ENCODE measurements at regions not wholly inside any gene's neighbourhood (a gene's known extent, or its start where the extent isn't known, plus 50 kb on each side); places are given as distances from the start of the nearest gene placed in this dataset.

- H3K36me3 ChIP-seq = peaks cover 0 to 3% of the 10 kb centered on the region in 2 donors
- intact Hi-C loops (cut with DNase I; ENCODE audit: low total_unique reads) = no loop called here
- H3K9me3 ChIP-seq = no peaks in the 10 kb centered on the region
- no peak for DNase-seq
- H3K27ac ChIP-seq = no peak overlapping the region
- TF ChIP-seq CTCF (IDR thresholded peaks at IDR 0.05) = no peak
- TF ChIP-seq POLR2A (IDR thresholded peaks at IDR 0.05) = no peak
- H3K27me3 ChIP-seq = no peaks in the 10 kb centered on the region
- no peak overlapping the region for H3K4me3 ChIP-seq
- no peaks in the 10 kb centered on the region for H3K4me1 ChIP-seq
These were observed 669.3 kb downstream of the PDHA2 start for GRCh38 chr4:96509039-96509741.

GRCh38 chr4:96519291-96519690 is 679.4 kb downstream of the PDHA2 start:
- Histone ChIP-seq H3K4me1 (no peaks in the 10 kb centered on the region), H3K27me3 (no peaks in the 10 kb centered on the region), H3K36me3 (no peaks in the 10 kb centered on the region), H3K27ac (no peak overlapping the region), H3K9me3 (no peaks in the 10 kb centered on the region), H3K4me3 (no peak overlapping the region)
- intact Hi-C loops (cut with DNase I; ENCODE audit: low total_unique reads) = no loop called here
- TF ChIP-seq POLR2A (IDR thresholded peaks at IDR 0.05) = no peak
- no peak for TF ChIP-seq CTCF (IDR thresholded peaks at IDR 0.05)
- DNase-seq = no peak

GRCh38 chr4:96521046-96521536 is 681.2 kb downstream of the PDHA2 start:
- H3K4me3 ChIP-seq = no peak overlapping the region
- TF ChIP-seq POLR2A (IDR thresholded peaks at IDR 0.05) = no peak
- no peak for TF ChIP-seq CTCF (IDR thresholded peaks at IDR 0.05)
- H3K4me1 ChIP-seq = no peaks in the 10 kb centered on the region
- H3K27ac ChIP-seq = no peak overlapping the region
- no peaks in the 10 kb centered on the region for H3K27me3 ChIP-seq
- DNase-seq = no peak
- no peaks in the 10 kb centered on the region for H3K36me3 ChIP-seq
- intact Hi-C loops (cut with DNase I; ENCODE audit: low total_unique reads) = no loop called here
- no peaks in the 10 kb centered on the region for H3K9me3 ChIP-seq

- H3K9me3 ChIP-seq = no peaks in the 10 kb centered on the region
- intact Hi-C loops (cut with DNase I; ENCODE audit: low total_unique reads) = no loop called here
- no peak overlapping the region for H3K27ac ChIP-seq
- TF ChIP-seq POLR2A (IDR thresholded peaks at IDR 0.05) (no peak), CTCF (IDR thresholded peaks at IDR 0.05) (no peak)
- DNase-seq = no peak
- no peak overlapping the region for H3K4me3 ChIP-seq
- H3K27me3 ChIP-seq = no peaks in the 10 kb centered on the region
- H3K4me1 ChIP-seq = no peaks in the 10 kb centered on the region
- no peaks in the 10 kb centered on the region for H3K36me3 ChIP-seq
These were observed 683.7 kb downstream of the PDHA2 start for GRCh38 chr4:96523611-96524010.

GRCh38 chr4:96524311-96524875 is 684.5 kb downstream of the PDHA2 start:
- Histone ChIP-seq H3K27ac (no peak overlapping the region), H3K9me3 (no peaks in the 10 kb centered on the region), H3K27me3 (no peaks in the 10 kb centered on the region), H3K36me3 (no peaks in the 10 kb centered on the region), H3K4me3 (no peak overlapping the region), H3K4me1 (no peaks in the 10 kb centered on the region)
- no peak for TF ChIP-seq CTCF (IDR thresholded peaks at IDR 0.05)
- no peak for TF ChIP-seq POLR2A (IDR thresholded peaks at IDR 0.05)
- no peak for DNase-seq
- intact Hi-C loops (cut with DNase I; ENCODE audit: low total_unique reads) = no loop called here
